HEK293T (cell line): ENCODE measurements at regions not wholly inside any gene's neighbourhood (a gene's known extent, or its start where the extent isn't known, plus 50 kb on each side); places are given as distances from the start of the nearest gene placed in this dataset.

Source experiments
- ARNT ChIP-seq: fragments of 450-650 bp; IDR thresholded peaks from 2 replicates; pipeline ENCODE4 v1.6.1; 2017; ENCODE audit warnings: mild to moderate bottlenecking
- BHLHE40 ChIP-seq: fragments of 450-650 bp; IDR thresholded peaks from 2 replicates; pipeline ENCODE4 v1.6.1; 2016; ENCODE audit warnings: mild to moderate bottlenecking, moderate library complexity, borderline replicate concordance
- CTBP1 ChIP-seq: fragments of 450-650 bp; IDR thresholded peaks from 2 replicates; pipeline ENCODE4 v1.6.1; 2016; ENCODE audit warnings: borderline replicate concordance
- ELF4 ChIP-seq: fragments of 450-650 bp; IDR thresholded peaks from 2 replicates; pipeline ENCODE4 v1.6.1; 2017; ENCODE audit warnings: antibody characterized with exemption
- FOXA1 ChIP-seq: fragments of 450-650 bp; IDR thresholded peaks from 2 replicates; pipeline ENCODE4 v1.6.1; 2016; ENCODE audit warnings: mild to moderate bottlenecking
- FOXK2 ChIP-seq: fragments of 450-650 bp; IDR thresholded peaks from 2 replicates; pipeline ENCODE4 v1.6.1; 2016; ENCODE audit warnings: mild to moderate bottlenecking
- FOXM1 ChIP-seq: fragments of 450-650 bp; IDR thresholded peaks from 2 replicates; pipeline ENCODE4 v1.6.1; 2017; ENCODE audit warnings: mild to moderate bottlenecking, borderline replicate concordance
- HDGF ChIP-seq: fragments of 450-650 bp; IDR thresholded peaks from 2 replicates; pipeline ENCODE4 v1.6.1; 2017; ENCODE audit warnings: antibody characterized with exemption, borderline replicate concordance
- LEF1 ChIP-seq: fragments of 450-650 bp; IDR thresholded peaks from 2 replicates; pipeline ENCODE4 v1.6.1; 2017; ENCODE audit warnings: mild to moderate bottlenecking, borderline replicate concordance
- PKNOX1 ChIP-seq: fragments of 450-650 bp; IDR thresholded peaks from 2 replicates; pipeline ENCODE4 v1.6.1; 2016
- SP1 ChIP-seq: fragments of 450-650 bp; IDR thresholded peaks from 2 replicates; pipeline ENCODE4 v1.6.1; 2017
- SUZ12 ChIP-seq: fragments of 450-650 bp; IDR thresholded peaks from 2 replicates; pipeline ENCODE4 v1.6.1; 2016; ENCODE audit warnings: mild to moderate bottlenecking
- TARDBP ChIP-seq: fragments of 450-650 bp; IDR thresholded peaks from 2 replicates; pipeline ENCODE4 v1.6.1; 2016

- TF ChIP-seq SP1 (no peak), TARDBP (no peak), FOXM1 (no peak), PKNOX1 (no peak), FOXA1 (no peak), ELF4 (no peak), HDGF (no peak), BHLHE40 (no peak), ARNT (no peak), LEF1 (no peak), SUZ12 (no peak), FOXK2 (no peak), CTBP1 (no peak)
Measured at GRCh38 chr12:31865023-31865422, 94.2 kb upstream of the RESF1 start.
